ENCODE measurements at regions not wholly inside any gene's neighbourhood (a gene's known extent, or its start where the extent isn't known, plus 50 kb on each side); places are given as distances from the start of the nearest gene placed in this dataset.

DNA sequence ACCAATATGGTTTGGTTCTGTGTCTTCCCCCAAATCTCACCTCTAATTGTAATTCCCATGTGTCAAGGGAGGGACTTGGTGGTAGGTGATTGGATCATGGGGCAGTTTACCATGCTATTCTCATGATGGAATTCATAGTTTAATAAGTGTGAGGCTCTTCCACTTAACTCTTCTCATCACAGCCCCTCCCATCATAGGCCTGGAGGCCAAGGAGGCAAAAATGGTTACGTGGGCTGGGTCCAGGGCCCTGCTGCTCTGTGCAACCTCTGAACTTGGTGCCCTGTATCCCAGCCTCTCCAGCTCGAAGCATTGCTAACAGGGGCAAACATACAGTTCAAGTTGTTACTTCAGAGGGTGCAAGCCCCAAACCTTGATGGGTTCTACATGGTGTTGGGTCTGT lies 232.7 kb downstream of the ADGRG6 start:
- Histone ChIP-seq H3K36me3 (ENCODE audit: insufficient read depth, low read length) (no peaks in the 10 kb centered on the region), H3K9ac (ENCODE audit: low read depth, low read length) (no peak overlapping the region), H3K27ac (ENCODE audit: low read depth, low read length) (no peak overlapping the region), H3K27me3 (ENCODE audit: insufficient read depth, low read length) (no peaks in the 10 kb centered on the region), H3K9me3 (ENCODE audit: insufficient read depth, low read depth, low read length) (peaks cover 24% of the 10 kb centered on the region), H3K4me3 (ENCODE audit: low read length) (no peak overlapping the region), H3K4me1 (ENCODE audit: insufficient read depth, low read length) (no peaks in the 10 kb centered on the region)
- 90% methylated on average over 2 of the region's 2 CpGs for WGBS

DNA sequence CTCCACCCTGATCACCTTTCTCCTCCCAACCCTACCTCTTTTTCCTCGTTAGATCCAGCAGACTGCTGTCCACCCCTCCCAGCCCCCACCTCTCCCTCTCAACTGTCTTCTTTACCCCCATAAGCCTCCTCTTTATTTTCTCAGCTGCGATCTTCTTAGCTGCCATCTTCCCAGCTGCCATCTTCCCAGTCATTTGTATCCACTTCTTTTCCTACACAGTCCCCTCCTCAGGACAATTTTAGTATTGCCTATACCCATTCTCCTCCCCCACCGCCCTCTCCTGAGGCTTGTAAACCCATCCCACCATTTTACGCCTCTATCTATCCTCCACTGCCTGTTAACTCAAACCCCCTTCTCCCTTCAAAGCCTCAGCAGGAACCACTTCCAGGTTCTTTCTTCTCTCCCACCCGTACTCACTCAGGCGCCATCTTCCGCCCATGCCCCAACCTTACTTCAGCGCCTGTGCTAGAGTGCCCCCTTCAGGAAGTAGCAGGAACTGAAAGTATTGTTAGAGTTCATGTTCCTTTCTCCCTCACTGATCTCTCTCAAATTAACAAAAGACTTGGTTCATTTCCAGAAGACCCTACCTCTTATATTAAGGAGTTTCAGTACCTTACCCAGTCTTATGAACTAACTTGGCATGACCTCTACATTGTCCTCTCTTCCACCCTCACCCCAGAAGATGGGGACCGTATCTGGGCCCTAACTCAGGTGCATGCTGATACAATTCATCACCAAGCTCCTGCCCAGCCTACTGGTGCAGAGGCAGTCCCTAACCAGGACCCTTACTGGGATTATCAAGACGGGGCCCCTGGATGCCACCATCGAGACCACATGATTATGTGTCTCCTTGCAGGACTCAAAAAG lies 236.0 kb downstream of the ADGRG6 start:
- Histone ChIP-seq H3K9ac (ENCODE audit: low read depth, low read length) (no peak overlapping the region), H3K36me3 (ENCODE audit: insufficient read depth, low read length) (no peaks in the 10 kb centered on the region), H3K27me3 (ENCODE audit: insufficient read depth, low read length) (no peaks in the 10 kb centered on the region), H3K27ac (ENCODE audit: low read depth, low read length) (no peak overlapping the region), H3K4me3 (ENCODE audit: low read length) (no peak overlapping the region), H3K9me3 (ENCODE audit: insufficient read depth, low read depth, low read length) (peaks cover 24% of the 10 kb centered on the region), H3K4me1 (ENCODE audit: insufficient read depth, low read length) (no peaks in the 10 kb centered on the region)
- WGBS = 87% methylated on average over 11 of the region's 11 CpGs

DNA sequence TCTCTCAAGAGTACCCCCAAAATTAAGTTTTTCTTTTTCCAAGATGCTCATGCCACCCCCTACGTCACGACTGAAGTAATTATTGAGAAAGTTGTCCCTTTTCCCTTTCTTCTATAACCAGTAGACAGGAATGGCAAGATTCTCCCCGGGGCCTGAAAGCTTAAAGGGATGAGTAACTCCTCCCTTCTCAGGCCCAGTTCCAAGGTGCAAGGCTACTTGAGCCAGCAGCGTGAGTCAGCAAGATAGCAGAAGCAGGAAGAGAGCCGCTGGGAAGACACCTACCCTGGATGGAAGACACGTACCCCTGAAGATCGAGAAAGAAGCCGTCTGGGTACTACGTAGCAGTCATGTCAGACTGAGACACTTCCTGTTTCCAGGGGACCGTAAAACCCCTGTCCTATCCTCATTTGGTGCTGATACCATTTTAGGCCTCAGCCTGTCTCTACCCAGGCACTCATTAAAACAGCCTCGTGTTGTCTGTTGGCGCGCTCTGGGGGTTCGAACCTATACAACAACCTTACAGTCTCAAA lies 241.0 kb downstream of the ADGRG6 start:
- Histone ChIP-seq H3K27me3 (ENCODE audit: insufficient read depth, low read length) (no peaks in the 10 kb centered on the region), H3K9me3 (ENCODE audit: insufficient read depth, low read depth, low read length) (no peaks in the 10 kb centered on the region), H3K36me3 (ENCODE audit: insufficient read depth, low read length) (no peaks in the 10 kb centered on the region), H3K4me1 (ENCODE audit: insufficient read depth, low read length) (no peaks in the 10 kb centered on the region), H3K9ac (ENCODE audit: low read depth, low read length) (no peak overlapping the region), H3K27ac (ENCODE audit: low read depth, low read length) (no peak overlapping the region), H3K4me3 (ENCODE audit: low read length) (no peak overlapping the region)
- 93% methylated on average over 14 of the region's 14 CpGs for WGBS

DNA sequence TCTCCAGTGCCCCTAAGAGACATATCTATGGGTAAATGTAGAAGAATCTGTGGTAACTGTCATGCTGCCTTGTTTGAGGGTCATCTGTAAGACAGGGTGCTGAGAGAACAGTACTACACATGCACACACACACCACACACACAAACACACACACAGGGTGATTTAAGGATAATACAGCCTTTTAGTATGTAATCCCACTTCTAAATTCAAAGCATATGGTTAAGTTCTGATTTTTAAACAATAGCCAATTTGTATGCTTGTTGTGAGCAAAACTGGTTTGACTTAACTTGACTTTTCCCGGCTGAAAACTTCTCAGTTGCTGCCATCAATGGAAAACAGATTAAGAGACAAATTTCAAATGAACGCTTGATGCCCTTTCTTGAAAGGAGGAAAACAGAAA lies 241.8 kb downstream of the ADGRG6 start:
- no peaks in the 10 kb centered on the region for H3K4me1 ChIP-seq (ENCODE audit: insufficient read depth, low read length)
- WGBS = 97% methylated on average over 2 of the region's 2 CpGs
- no peak overlapping the region for H3K9ac ChIP-seq (ENCODE audit: low read depth, low read length)

DNA sequence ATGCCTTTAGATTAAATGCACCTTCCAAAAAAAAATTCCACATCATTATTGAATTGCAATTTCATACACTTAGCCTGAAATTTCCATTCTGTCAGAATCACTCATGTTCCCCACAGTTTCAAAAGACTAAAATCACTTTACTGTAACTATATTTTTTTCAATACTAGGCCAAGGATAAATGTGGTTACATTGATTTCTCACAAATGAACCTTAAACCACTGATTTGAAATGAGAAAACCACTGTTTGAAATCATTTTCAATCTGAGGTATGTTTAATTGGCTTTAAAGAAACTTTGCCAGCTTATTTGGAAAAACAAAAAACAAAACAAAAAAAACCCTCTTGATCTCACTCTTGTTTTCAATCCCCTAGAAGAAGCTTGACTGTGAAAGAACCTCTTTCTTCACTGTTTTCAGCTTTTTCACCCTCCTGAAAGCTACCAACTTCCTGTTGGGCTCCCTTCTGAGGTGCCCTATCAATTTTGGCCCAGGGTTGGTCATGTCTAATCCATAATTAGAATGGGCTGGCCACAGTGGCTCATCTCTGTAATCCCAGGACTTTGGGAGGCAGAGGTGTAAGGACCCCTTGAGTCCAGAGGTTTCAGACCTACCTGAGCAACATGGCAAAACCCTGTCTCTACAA lies 242.5 kb downstream of the ADGRG6 start:
- no peaks in the 10 kb centered on the region for H3K36me3 ChIP-seq (ENCODE audit: insufficient read depth, low read length)
- no peaks in the 10 kb centered on the region for H3K27me3 ChIP-seq (ENCODE audit: insufficient read depth, low read length)
- H3K4me1 ChIP-seq (ENCODE audit: insufficient read depth, low read length) = no peaks in the 10 kb centered on the region; the same call in 1 of the 2 replicates
- H3K4me3 ChIP-seq (ENCODE audit: low read length) = no peak overlapping the region
- H3K9me3 ChIP-seq (ENCODE audit: insufficient read depth, low read depth, low read length) = no peaks in the 10 kb centered on the region
- no peak overlapping the region for H3K9ac ChIP-seq (ENCODE audit: low read depth, low read length)
- H3K27ac ChIP-seq (ENCODE audit: low read depth, low read length) = no peak overlapping the region

More for the DNA sequence above, 241.8 kb downstream of the ADGRG6 start:
- Histone ChIP-seq H3K4me3 (ENCODE audit: low read length) (no peak overlapping the region), H3K27me3 (ENCODE audit: insufficient read depth, low read length) (no peaks in the 10 kb centered on the region), H3K27ac (ENCODE audit: low read depth, low read length) (no peak overlapping the region), H3K9me3 (ENCODE audit: insufficient read depth, low read depth, low read length) (no peaks in the 10 kb centered on the region), H3K36me3 (ENCODE audit: insufficient read depth, low read length) (no peaks in the 10 kb centered on the region)

DNA sequence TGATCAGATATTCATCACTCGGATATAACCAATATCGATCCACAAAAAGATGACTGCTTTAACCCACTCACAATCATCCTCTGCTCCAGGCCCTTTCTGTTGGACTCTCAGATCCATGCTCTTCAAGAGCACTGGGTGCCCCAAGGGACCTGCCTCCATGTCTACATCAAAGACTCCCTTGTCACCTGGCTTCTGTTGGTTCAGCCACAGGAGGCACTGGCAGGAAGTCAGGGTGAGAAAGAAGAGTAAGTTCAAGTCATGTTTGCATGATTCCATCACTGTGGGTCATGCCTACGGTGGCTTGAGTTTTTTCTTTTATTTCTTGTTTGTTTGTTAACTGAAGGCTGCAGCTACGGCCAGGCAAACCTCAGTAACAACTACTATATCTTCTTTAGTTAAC lies 243.3 kb downstream of the ADGRG6 start:
- Histone ChIP-seq H3K27me3 (ENCODE audit: insufficient read depth, low read length) (no peaks in the 10 kb centered on the region), H3K9ac (ENCODE audit: low read depth, low read length) (no peak overlapping the region), H3K27ac (ENCODE audit: low read depth, low read length) (no peak overlapping the region), H3K9me3 (ENCODE audit: insufficient read depth, low read depth, low read length) (no peaks in the 10 kb centered on the region), H3K36me3 (ENCODE audit: insufficient read depth, low read length) (no peaks in the 10 kb centered on the region), H3K4me3 (ENCODE audit: low read length) (no peak overlapping the region), H3K4me1 (ENCODE audit: insufficient read depth, low read length) (peaks cover 1% of the 10 kb centered on the region; the same call in 1 of the 2 replicates)
- WGBS = 90% methylated on average over 4 of the region's 4 CpGs

DNA sequence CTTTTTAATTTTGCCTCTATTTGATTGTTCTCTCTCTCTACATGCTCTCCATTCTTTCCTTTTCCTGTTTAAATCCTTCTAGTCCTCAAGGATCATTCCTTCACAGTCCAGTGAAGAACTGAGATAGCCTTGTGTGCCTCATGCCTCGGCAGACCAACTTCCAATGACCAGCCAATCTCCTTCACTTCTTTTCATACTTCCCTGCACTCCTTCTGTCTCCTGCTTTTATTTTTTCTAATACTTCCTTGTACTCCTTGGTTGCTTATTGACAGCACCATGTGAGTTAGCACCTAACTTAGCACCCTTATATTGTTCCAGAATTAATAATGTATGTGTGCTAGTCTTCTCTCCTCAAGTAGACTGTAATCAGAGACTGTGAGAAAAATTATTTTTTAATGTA lies 246.8 kb downstream of the ADGRG6 start:
- Histone ChIP-seq H3K36me3 (ENCODE audit: insufficient read depth, low read length) (no peaks in the 10 kb centered on the region), H3K27me3 (ENCODE audit: insufficient read depth, low read length) (no peaks in the 10 kb centered on the region), H3K4me3 (ENCODE audit: low read length) (no peak overlapping the region), H3K4me1 (ENCODE audit: insufficient read depth, low read length) (peaks cover 7% of the 10 kb centered on the region), H3K9ac (ENCODE audit: low read depth, low read length) (no peak overlapping the region), H3K9me3 (ENCODE audit: insufficient read depth, low read depth, low read length) (no peaks in the 10 kb centered on the region), H3K27ac (ENCODE audit: low read depth, low read length) (no peak overlapping the region)
- WGBS = 94% methylated on average over 1 of the region's 1 CpG

DNA sequence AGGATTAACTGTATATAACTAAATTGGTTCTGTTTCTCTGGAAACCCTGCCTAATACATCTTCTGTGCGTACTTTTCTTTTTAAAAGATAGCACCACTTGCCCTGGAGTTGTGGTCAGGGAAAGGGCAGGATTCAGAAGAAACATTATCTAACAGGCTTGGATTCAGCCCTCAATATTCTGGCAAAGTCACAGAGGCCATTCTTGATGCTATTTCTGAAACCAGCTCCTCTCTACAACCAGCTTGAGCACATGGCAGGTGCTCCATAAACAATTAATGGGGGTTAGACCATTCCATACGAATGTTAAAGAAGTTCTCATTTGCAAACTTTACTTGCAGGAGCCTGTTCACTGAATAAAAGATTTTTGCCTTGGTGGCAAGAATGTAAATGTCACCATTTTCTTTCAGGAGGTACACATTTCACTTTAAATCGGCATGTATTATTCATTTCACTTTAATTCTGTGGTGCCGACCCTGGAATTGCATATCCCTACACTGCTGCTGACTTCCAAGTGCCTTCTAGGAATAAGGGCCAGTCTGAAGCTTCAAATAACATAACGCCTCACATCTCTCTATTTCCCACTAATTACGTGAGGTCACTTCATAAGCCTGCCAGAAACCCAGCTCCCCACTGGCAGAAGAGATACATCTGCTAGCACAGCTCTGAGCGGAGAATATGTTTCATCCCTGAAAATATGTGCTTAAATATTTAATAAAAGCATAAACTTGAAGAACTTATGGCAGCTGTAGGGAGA lies 248.7 kb downstream of the ADGRG6 start:
- Histone ChIP-seq H3K27me3 (ENCODE audit: insufficient read depth, low read length) (no peaks in the 10 kb centered on the region), H3K9ac (ENCODE audit: low read depth, low read length) (no peak overlapping the region), H3K27ac (ENCODE audit: low read depth, low read length) (no peak overlapping the region), H3K9me3 (ENCODE audit: insufficient read depth, low read depth, low read length) (no peaks in the 10 kb centered on the region), H3K4me3 (ENCODE audit: low read length) (no peak overlapping the region), H3K4me1 (ENCODE audit: insufficient read depth, low read length) (peaks cover 7% of the 10 kb centered on the region), H3K36me3 (ENCODE audit: insufficient read depth, low read length) (no peaks in the 10 kb centered on the region)
- 78% methylated on average over 6 of the region's 7 CpGs for WGBS

DNA sequence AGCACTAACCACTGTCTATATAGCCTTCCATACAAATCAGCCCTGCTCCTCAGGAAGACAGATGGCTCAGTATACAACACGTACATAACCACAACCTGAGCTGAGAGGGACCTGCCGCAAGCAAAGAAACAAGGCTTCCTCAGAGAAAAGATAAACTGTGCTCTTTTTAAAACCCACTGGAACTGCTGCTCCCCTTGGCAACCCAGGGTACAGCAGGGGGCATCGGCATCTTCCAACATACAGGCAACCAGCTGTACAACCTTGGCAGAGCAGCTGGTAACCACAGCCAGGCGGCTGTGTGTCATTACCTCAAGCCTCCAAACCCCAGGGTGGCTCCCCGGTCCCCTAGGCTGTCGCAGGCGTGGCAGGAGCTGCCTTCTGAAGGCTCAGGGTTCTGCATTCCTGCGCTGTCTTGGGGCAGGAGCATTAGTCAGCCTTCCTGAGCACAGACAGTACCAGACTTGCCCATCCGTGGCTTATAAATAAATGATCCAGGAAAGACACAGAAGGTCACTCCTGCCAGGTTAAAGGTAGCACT lies 249.5 kb downstream of the ADGRG6 start:
- Histone ChIP-seq H3K27me3 (ENCODE audit: insufficient read depth, low read length) (no peaks in the 10 kb centered on the region), H3K4me1 (ENCODE audit: insufficient read depth, low read length) (peaks cover 7% of the 10 kb centered on the region), H3K27ac (ENCODE audit: low read depth, low read length) (no peak overlapping the region), H3K36me3 (ENCODE audit: insufficient read depth, low read length) (no peaks in the 10 kb centered on the region), H3K9ac (ENCODE audit: low read depth, low read length) (no peak overlapping the region), H3K9me3 (ENCODE audit: insufficient read depth, low read depth, low read length) (no peaks in the 10 kb centered on the region), H3K4me3 (ENCODE audit: low read length) (no peak overlapping the region)
- WGBS = 84% methylated on average over 9 of the region's 9 CpGs

DNA sequence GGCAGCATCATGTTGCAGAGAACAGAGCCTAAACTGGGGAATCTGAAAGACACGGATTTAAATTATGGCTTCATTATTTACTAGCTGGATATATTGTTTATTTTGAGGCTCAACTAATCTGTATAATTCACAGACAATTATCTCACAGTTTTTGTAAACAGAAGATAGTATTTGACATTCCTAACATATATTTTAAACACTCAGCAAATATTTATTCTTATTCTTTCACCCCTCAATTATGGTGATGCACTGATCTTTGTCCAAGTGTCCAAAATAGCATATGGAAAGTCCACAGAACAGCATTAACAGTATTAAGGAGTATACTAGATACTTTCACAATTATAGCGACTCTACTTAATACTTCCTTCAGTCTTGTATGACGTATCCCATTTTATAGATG lies 257.0 kb downstream of the ADGRG6 start:
- over 99% methylated on average over 3 of the region's 3 CpGs for WGBS

More for the DNA sequence above, 257.0 kb downstream of the ADGRG6 start:
- Histone ChIP-seq H3K4me1 (ENCODE audit: insufficient read depth, low read length) (no peaks in the 10 kb centered on the region), H3K36me3 (ENCODE audit: insufficient read depth, low read length) (no peaks in the 10 kb centered on the region), H3K9me3 (ENCODE audit: insufficient read depth, low read depth, low read length) (no peaks in the 10 kb centered on the region), H3K27me3 (ENCODE audit: insufficient read depth, low read length) (no peaks in the 10 kb centered on the region), H3K9ac (ENCODE audit: low read depth, low read length) (no peak overlapping the region), H3K4me3 (ENCODE audit: low read length) (no peak overlapping the region), H3K27ac (ENCODE audit: low read depth, low read length) (no peak overlapping the region)
